ENCODE measurements at regions not wholly inside any gene's neighbourhood (a gene's known extent, or its start where the extent isn't known, plus 50 kb on each side); places are given as distances from the start of the nearest gene placed in this dataset.
"Not testable (repeated sequence)": the region's sequence is repeated elsewhere in the genome, so short reads cannot be mapped to it uniquely, and the experiment has no call there.

DNA sequence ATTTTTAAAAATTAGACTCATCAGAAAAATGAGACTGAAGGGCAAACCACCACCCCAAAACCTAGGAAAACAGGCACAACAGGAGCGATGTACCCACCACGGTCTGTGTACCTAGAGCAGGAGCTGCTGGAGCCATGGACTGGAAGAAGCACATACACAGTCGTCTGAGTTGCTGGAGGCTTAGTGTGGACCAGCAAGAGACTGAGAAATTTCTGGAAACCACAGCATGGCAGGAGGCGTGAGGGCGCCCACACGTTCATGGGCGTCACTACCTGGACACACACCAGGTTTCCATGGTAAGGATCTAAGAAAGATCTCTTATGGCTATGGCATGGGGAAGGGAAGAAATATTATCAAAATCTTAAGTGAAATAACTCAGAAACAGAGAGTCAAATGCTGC is 91.9 kb downstream of the MED10 start:
- Histone ChIP-seq H3K9me3 (ENCODE audit: control insufficient read depth, low read length) (no peaks in the 10 kb centered on the region), H3K9ac (ENCODE audit: extremely low read depth, low read length, poor library complexity, severe bottlenecking) (no peak overlapping the region), H3K4me3 (ENCODE audit: low read length) (no peak overlapping the region), H3K4me1 (ENCODE audit: control insufficient read depth, insufficient read depth, low read length) (no peaks in the 10 kb centered on the region), H3K36me3 (ENCODE audit: control insufficient read depth, insufficient read depth, low read length) (no peaks in the 10 kb centered on the region), H3K27ac (ENCODE audit: low read depth, low read length) (no peak overlapping the region), H3K27me3 (ENCODE audit: control insufficient read depth, insufficient read depth, low read length, poor library complexity, severe bottlenecking) (peaks cover 14% of the 10 kb centered on the region)
- no peaks in the 10 kb centered on the region for H3K4me1 Mint-ChIP-seq
- H3K9me3 Mint-ChIP-seq: peaks cover 2% of the 10 kb centered on the region
- no peak overlapping the region for H3K4me3 Mint-ChIP-seq
- no peaks in the 10 kb centered on the region for H3K36me3 Mint-ChIP-seq (ENCODE audit: low read depth)
- TF ChIP-seq, protein P1, sequence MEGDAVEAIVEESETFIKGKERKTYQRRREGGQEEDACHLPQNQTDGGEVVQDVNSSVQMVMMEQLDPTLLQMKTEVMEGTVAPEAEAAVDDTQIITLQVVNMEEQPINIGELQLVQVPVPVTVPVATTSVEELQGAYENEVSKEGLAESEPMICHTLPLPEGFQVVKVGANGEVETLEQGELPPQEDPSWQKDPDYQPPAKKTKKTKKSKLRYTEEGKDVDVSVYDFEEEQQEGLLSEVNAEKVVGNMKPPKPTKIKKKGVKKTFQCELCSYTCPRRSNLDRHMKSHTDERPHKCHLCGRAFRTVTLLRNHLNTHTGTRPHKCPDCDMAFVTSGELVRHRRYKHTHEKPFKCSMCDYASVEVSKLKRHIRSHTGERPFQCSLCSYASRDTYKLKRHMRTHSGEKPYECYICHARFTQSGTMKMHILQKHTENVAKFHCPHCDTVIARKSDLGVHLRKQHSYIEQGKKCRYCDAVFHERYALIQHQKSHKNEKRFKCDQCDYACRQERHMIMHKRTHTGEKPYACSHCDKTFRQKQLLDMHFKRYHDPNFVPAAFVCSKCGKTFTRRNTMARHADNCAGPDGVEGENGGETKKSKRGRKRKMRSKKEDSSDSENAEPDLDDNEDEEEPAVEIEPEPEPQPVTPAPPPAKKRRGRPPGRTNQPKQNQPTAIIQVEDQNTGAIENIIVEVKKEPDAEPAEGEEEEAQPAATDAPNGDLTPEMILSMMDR (conservative IDR thresholded peaks at IDR 0.05): no peak
- no peak for DNase-seq
- no peak overlapping the region for H3K27ac Mint-ChIP-seq
- peaks cover 7% of the 10 kb centered on the region for H3K27me3 Mint-ChIP-seq (ENCODE audit: insufficient read depth)
- 88 to 97% methylated on average over 7 of the region's 7 CpGs for WGBS, 2 experiments (ENCODE audit: insufficient coverage in 1 of 2, insufficient read length in 1 of 2)

DNA sequence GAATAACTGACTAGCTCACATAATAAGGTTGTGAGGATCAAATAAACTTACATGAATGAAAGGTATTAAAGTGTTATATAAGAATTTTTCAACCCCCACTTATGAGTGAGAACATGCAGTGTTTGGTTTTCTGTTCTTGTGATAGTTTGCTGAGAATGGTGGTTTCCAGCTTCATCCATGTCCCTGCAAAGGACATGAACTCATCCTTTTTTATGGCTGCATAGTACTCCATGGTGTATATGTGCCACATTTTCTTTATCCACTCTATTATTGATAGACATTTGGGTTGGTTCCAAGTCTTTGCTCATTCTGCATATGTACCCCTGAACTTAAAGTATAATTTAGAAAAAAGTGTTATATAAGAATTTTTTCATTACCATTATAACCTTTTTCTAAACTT is 93.9 kb downstream of the MED10 start:
- H3K9ac ChIP-seq (ENCODE audit: extremely low read depth, low read length, poor library complexity, severe bottlenecking); DNase-seq; H3K27ac ChIP-seq (ENCODE audit: low read depth, low read length); H3K36me3 ChIP-seq (ENCODE audit: control insufficient read depth, insufficient read depth, low read length); H3K36me3 Mint-ChIP-seq (ENCODE audit: low read depth); H3K4me3 ChIP-seq (ENCODE audit: low read length); H3K27ac Mint-ChIP-seq; H3K27me3 Mint-ChIP-seq (ENCODE audit: insufficient read depth); H3K4me1 Mint-ChIP-seq; H3K4me1 ChIP-seq (ENCODE audit: control insufficient read depth, insufficient read depth, low read length); H3K9me3 ChIP-seq (ENCODE audit: control insufficient read depth, low read length); H3K4me3 Mint-ChIP-seq; H3K9me3 Mint-ChIP-seq: not testable (repeated sequence)
- H3K27me3 ChIP-seq (ENCODE audit: control insufficient read depth, insufficient read depth, low read length, poor library complexity, severe bottlenecking): peaks cover 19% of the 10 kb centered on the region

DNA sequence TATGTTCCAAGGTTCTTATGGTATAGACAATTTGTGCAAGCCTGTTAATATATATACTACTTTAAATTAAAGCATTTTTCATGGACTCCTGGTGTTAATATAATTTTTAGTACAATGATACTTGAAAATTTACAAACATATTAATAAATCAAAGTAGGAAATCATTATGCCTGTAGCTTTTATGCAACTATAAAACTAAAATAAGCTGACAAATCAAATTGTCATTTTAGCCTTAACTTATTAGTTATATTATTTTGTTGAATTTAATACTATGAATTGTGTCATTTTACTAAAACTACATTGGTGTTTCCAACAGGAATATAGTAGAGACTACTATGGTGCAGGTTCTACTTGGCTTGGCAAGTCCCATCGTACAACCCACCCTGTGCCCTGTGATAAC is 96.0 kb downstream of the MED10 start:
- whole genome bisulfite sequencing, 2 experiments (ENCODE audit: insufficient coverage in 1 of 2, insufficient read length in 1 of 2): 92 to 100% methylated on average over 1 of the region's 1 CpG
- Histone ChIP-seq H3K4me1 (ENCODE audit: control insufficient read depth, insufficient read depth, low read length) (no peaks in the 10 kb centered on the region), H3K4me3 (ENCODE audit: low read length) (no peak overlapping the region), H3K27ac (ENCODE audit: low read depth, low read length) (no peak overlapping the region), H3K36me3 (ENCODE audit: control insufficient read depth, insufficient read depth, low read length) (no peaks in the 10 kb centered on the region), H3K9me3 (ENCODE audit: control insufficient read depth, low read length) (no peaks in the 10 kb centered on the region), H3K27me3 (ENCODE audit: control insufficient read depth, insufficient read depth, low read length, poor library complexity, severe bottlenecking) (peaks cover 19% of the 10 kb centered on the region), H3K9ac (ENCODE audit: extremely low read depth, low read length, poor library complexity, severe bottlenecking) (no peak overlapping the region)
- Mint-ChIP-seq H3K9me3 (peaks cover 2% of the 10 kb centered on the region), H3K4me3 (no peak overlapping the region), H3K27ac (no peak overlapping the region), H3K4me1 (no peaks in the 10 kb centered on the region), H3K27me3 (ENCODE audit: insufficient read depth) (peaks cover 3% of the 10 kb centered on the region), H3K36me3 (ENCODE audit: low read depth) (no peaks in the 10 kb centered on the region)
- TF ChIP-seq, protein P1 (conservative IDR thresholded peaks at IDR 0.05): no peak
- DNase-seq: no peak

DNA sequence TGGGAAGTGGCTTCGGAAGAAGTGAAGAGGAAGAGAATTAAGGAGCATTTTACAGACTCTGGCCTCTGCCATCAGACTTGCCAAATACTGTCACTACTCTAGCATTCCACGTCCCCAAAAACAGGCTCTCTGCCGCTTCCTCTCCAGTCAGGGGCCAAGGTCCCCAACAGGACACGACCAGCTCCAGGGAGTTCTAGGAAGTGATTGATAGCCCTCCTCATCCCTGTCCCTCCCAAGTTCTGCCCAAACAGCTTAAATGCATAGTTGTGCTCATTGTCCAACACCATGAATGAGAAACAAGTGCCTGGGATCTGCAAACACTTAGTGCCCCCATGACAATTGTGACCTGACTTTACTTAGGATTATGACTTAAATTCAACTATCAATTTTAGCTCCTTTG is 96.5 kb downstream of the MED10 start:
- Mint-ChIP-seq H3K9me3 (peaks cover 2% of the 10 kb centered on the region), H3K27me3 (ENCODE audit: insufficient read depth) (peaks cover 3% of the 10 kb centered on the region), H3K27ac (no peak overlapping the region), H3K4me3 (no peak overlapping the region), H3K4me1 (no peaks in the 10 kb centered on the region), H3K36me3 (ENCODE audit: low read depth) (no peaks in the 10 kb centered on the region)
- Histone ChIP-seq H3K9ac (ENCODE audit: extremely low read depth, low read length, poor library complexity, severe bottlenecking) (no peak overlapping the region), H3K9me3 (ENCODE audit: control insufficient read depth, low read length) (no peaks in the 10 kb centered on the region), H3K36me3 (ENCODE audit: control insufficient read depth, insufficient read depth, low read length) (no peaks in the 10 kb centered on the region), H3K4me3 (ENCODE audit: low read length) (no peak overlapping the region), H3K4me1 (ENCODE audit: control insufficient read depth, insufficient read depth, low read length) (no peaks in the 10 kb centered on the region), H3K27ac (ENCODE audit: low read depth, low read length) (no peak overlapping the region), H3K27me3 (ENCODE audit: control insufficient read depth, insufficient read depth, low read length, poor library complexity, severe bottlenecking) (peaks cover 19% of the 10 kb centered on the region)
- WGBS, 2 experiments (ENCODE audit: insufficient coverage in 1 of 2, insufficient read length in 1 of 2): 40 to 75% methylated on average over 1 to 4 of the region's 4 CpGs
- TF ChIP-seq, protein P1 (conservative IDR thresholded peaks at IDR 0.05): no peak
- DNase-seq: no peak
